ENCODE measurements at regions not wholly inside any gene's neighbourhood (a gene's known extent, or its start where the extent isn't known, plus 50 kb on each side); places are given as distances from the start of the nearest gene placed in this dataset.
"Not testable (repeated sequence)": the region's sequence is repeated elsewhere in the genome, so short reads cannot be mapped to it uniquely, and the experiment has no call there.

DNA sequence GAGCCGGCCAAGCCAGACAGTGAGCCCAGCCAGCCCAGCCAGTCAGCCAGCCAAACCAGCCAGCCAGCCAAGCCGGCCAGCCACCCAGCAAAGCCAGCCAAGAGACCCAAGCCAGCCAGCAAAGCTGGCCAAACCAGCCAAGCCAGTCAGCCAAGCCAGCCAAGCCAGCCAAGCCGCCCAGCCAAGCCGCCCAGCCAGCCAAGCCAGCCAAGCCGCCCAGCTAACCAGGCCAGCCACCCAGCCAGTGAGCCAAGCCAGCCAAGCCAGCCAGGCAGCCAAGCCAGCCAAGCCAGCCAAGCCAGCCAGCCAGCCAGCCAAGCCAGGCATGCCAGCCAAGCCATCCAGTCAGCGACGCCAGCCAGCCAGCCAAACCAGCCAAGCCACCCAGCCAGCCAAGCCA is 1596.9 kb downstream of the RPIA start:
- not testable (repeated sequence) for DNase-seq (ENCODE audit: extremely low read depth, low read depth)

DNA sequence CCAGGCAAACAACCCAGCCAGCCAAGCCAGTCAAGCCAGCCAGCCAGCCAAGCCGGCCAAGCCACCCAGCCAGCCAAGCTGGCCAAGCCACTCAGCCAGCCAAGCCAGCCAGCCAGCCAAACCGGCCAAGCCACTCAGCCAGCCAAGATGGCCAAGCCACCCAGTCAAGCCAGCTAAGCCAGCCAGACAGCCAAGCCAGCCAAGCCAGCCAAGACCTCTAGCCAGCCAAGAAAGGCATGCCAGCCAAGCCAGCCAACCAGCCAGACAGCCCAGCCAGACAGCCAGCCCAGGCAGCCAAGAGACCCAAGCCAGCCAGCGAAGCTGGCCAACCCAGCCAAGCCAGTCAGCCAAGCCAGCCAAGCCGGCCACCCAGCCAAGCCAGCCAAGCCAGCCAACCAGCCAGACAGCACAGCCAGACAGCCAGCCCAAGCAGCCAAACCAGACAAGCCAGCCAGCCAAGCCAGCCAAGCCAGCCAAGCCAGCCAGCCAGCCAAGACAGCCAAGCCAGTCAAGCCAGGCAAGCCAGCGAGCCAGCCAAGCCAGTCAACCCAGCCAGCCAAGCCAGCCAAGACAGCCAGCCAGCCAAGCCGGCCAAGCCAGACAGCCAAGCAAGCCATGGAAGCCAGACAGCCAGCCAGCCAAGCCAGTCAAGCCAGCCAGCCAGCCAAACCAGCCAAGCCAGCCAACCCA is 1598.0 kb downstream of the RPIA start:
- not testable (repeated sequence) for DNase-seq (ENCODE audit: extremely low read depth, low read depth)

DNA sequence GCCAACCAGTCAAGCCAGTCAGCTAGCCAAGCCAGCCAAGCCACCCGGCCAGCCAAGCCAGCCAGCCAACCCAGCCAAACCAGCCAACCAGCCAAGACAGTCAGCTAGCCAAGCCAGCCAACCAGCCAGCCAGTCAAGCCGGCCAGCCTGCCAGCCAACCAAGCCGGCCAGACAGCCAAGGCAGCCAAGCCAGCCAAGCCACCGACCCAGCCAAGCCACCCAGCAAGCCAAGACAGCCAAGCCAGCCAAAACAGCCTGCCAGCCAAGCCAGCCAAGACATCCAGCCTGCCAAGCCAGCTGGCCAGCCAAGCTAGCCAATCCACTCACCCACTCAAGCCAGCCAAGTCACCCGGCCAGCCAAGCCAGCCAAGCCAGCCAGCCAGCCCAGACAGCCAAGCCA is 1599.2 kb downstream of the RPIA start:
- DNase-seq (ENCODE audit: extremely low read depth, low read depth): not testable (repeated sequence)

DNA sequence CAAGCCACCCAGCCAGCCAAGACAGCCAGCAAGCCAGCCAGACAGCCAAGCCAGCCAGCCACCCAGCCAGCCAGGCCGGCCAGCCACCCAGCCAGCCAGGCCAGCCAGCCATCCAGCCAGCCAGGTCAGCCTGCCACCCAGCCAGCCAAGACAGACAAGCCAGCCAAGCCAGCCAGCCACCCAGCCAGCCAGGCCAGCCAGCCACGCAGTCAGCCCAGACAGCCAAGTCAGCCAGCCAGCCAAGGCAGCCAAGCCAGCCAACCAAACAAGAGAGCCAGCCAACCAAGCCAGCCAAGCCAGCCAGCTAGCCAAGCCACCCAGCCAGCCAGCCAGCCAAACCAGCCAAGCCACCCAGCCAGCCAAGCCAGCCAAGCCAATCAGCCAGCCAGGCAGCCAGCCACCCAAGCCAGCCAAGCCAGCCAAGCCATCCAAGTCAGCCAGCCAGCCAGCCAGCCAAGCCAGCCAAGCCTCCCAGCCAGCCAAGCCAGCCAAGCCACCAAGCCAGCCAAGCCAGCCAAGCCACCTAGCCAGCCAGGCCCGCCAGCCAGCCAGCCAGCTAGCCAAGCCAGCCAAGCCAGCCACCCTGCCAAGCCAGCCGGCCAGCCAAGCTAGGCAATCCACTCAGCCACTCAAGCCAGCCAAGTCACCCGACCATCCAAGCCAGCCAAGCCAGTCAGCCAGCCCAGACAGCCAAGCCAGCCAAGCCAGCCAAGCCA is 1599.9 kb downstream of the RPIA start:
- not testable (repeated sequence) for DNase-seq (ENCODE audit: extremely low read depth, low read depth)

DNA sequence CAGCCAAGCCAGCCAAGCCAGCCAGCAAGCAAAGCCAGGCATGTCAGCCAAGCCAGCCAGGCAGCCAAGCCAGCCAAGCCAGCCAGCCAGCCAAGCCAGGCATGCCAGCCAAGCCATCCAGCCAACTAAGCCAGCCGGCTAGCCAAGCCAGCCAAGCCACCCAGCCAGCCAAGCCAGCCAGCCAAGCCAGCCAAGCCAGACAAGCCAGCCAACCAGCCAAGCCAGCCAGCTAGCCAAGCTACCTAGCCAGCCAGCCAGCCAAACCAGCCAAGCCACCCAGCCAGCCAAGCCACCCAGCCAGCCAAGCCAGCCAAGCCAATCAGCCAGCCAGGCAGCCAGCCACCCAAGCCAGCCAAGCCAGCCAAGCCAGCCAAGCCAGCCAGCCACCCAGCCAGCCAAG is 1600.5 kb downstream of the RPIA start:
- not testable (repeated sequence) for DNase-seq (ENCODE audit: extremely low read depth, low read depth)

DNA sequence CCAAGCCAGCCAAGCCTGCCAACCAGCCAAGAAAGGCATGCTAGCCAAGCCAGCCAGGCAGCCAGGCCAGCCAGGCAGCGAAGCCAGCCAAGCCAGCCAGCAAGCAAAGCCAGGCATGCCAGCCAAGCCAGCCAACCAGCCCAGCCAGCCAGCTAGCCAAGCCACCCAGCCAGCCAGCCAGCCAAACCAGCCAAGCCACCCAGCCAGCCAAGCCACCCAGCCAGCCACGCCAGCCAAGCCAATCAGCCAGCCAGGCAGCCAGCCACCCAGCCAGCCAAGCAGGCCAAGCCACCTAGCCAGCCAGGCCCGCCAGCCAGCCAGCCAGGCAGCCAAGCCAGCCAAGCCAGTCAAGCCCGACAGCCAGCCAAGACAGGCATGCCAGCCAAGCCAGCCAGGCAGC is 1601.0 kb downstream of the RPIA start:
- not testable (repeated sequence) for DNase-seq (ENCODE audit: extremely low read depth, low read depth)

DNA sequence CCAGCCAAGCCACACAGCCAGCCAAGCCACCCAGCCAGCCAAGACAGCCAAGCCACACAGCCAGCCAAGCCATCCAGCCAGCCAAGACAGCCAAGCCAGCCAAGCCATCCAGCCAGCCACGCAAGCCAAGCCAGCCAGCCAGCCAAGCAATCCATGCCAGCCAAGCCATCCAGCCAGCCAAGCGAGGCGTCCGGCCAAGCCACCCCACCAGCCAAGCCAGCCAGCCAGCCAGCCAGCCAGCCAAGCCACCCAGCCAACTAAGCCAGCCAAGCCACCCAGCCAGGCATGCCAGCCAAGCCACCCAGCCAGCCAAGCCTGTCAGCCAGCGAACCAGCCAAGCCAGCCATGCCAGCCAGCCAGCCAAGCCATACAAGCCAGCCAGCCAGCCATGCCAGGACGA is 1601.8 kb downstream of the RPIA start:
- DNase-seq (ENCODE audit: extremely low read depth, low read depth): not testable (repeated sequence)

DNA sequence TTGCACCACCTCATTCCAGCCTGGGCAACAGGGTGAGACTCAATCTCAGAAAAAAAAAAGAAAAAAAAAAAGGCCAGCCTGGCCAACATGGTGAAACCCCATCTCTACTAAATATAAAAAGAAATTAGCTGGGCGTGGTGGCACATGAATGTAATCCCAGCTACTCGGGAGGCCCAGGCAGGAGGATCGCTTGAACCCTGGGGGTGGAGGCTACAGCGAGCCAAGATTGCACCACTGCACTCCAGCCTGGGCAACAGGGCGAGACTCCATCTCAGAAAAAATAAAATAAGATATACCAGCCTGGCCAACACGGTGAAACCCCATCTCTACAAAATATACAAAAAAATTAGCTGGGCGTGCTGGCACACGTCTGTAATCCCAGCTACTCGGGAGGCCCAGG is 1602.3 kb downstream of the RPIA start:
- not testable (repeated sequence) for DNase-seq (ENCODE audit: extremely low read depth, low read depth)

DNA sequence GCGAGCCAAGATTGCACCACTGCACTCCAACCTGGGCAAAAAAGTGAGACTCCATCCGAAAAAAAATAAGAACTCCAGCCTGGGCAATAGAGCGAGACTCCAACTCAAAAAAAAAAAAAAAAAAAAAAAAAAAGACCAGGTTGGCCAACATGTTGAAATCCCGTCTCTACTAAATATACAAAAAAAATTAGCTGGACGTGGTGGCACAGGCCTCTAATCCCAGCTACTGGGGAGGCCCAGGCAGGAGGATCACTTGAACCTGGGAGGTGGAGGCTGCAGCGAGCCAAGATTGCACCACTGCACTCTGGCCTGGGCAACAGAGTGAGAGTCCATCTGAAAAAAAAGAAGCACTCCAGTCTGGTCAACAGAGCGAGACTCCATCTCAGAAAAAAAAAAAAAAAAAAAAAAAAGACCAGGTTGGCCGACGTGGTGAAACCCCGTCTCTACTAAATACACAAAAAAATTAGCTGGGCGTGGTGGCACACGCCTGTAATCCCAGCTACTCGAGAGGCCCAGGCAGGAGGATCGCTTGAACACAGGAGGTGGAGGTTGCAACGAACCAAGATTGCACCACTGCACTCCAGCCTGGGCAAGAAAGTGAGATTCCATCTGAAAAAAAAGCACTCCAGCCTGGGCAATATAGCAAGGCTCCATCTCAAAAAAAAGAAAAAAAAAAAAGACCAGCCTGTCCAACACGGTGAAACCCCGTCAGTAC is 1603.7 kb downstream of the RPIA start:
- not testable (repeated sequence) for DNase-seq (ENCODE audit: extremely low read depth, low read depth)

DNA sequence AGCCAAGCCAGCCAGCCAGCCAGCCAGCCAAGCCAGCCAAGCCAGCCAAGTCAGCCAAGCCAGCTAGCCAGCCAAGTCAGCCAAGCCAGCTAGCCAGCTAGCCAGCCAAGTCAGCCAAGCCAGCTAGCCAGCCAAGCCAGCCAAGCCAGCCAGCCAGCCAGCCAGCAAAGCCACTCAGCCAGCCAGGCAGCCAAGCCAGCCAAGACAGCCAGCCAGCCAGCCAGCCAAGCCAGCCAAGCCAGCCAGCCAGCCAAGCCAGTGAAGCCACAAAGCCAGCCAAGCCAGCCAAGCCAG is 1605.0 kb downstream of the RPIA start:
- DNase-seq (ENCODE audit: extremely low read depth, low read depth): not testable (repeated sequence)

DNA sequence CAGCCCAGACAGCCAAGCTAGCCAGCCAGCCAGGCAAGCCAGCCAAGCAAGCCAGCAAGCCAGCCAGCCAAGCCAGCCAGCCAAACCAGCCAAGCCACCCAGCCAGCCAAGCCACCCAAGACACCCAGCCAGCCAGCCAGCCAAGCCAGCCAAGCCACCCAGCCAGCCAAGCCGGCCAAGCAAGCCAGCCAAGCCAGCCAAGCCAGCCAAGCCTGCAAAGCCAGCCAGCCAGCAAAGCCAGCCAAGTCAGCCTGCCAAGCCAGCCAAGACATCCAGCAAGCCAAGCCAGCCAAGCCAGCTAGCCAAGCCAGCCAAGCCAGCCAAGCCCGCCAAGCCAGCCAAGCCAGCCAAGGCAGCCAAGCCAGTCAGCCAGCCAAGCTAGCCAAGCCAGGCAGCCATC is 1606.2 kb downstream of the RPIA start:
- not testable (repeated sequence) for DNase-seq (ENCODE audit: extremely low read depth, low read depth)

DNA sequence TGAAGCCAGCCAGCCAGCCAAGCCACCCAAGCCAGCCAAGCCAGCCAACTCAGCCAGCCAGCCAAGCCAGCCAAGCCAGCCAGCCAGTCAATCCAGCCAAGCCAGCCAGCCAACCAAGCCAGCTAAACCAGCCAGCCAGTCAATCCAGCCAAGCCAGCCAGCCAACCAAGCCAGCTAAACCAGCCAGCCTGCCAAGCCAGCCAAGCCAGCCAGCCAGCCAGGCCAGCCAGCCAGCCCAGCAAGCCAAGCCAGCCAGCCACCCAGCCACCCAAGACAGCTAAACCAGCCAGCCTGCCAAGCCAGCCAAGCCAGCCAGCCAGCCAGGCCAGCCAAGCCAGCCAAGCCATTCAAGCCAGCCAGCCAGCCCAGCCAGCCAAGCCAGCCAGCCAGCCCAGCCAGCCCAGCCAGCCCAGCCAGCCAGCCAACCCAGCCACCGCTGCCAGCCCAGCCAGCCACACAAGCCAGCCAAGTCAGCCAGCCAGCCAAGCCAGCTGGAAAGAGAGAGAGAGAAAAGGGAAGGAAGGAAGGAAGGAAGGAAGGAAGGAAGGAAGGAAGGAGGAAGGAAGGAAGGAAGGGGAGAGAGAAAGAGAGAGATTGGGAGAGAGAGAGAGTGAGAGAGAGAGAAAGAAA is 1606.8 kb downstream of the RPIA start:
- not testable (repeated sequence) for DNase-seq (ENCODE audit: extremely low read depth, low read depth)

DNA sequence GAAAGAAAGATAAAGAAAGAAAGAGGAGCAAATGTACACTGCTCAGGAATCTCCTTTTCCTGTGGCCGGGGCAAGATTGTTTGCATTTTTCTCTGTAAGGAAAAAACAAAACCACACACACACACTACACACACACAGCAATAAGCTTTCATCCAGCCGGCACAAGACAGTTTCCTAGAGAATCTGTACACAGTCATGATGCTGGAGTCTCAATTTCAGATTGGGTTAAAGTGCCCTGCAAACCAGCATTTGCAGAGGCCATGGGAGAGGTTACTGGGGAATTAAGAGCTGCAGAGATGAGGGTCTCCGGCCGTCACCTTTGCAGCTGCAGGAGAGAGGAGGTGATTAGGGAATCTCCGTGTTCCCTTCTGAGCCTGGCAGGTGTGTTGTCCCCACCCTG is 1607.5 kb downstream of the RPIA start:
- not testable (repeated sequence) for DNase-seq (ENCODE audit: extremely low read depth, low read depth)

DNA sequence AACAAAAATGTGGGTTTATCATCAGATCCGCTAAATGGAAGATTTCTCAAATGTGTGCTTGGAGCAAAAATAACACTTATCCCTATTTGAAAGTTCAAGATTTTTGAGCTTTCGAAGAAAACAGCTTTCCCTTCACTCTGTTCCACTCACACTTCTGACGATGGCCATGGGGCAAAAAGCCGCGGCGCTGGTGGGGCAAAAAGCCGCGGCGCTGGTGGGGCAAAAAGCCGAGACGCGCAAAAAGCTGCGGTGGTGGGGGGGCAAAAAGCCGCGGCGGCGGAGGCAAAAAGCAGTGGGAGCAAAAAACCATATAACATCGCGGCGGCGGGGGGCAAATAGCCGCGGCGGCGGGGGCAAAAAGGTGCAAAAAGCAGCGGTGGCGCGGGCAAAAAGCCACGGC is 1631.5 kb downstream of the RPIA start:
- not testable (repeated sequence) for DNase-seq (ENCODE audit: extremely low read depth, low read depth)

DNA sequence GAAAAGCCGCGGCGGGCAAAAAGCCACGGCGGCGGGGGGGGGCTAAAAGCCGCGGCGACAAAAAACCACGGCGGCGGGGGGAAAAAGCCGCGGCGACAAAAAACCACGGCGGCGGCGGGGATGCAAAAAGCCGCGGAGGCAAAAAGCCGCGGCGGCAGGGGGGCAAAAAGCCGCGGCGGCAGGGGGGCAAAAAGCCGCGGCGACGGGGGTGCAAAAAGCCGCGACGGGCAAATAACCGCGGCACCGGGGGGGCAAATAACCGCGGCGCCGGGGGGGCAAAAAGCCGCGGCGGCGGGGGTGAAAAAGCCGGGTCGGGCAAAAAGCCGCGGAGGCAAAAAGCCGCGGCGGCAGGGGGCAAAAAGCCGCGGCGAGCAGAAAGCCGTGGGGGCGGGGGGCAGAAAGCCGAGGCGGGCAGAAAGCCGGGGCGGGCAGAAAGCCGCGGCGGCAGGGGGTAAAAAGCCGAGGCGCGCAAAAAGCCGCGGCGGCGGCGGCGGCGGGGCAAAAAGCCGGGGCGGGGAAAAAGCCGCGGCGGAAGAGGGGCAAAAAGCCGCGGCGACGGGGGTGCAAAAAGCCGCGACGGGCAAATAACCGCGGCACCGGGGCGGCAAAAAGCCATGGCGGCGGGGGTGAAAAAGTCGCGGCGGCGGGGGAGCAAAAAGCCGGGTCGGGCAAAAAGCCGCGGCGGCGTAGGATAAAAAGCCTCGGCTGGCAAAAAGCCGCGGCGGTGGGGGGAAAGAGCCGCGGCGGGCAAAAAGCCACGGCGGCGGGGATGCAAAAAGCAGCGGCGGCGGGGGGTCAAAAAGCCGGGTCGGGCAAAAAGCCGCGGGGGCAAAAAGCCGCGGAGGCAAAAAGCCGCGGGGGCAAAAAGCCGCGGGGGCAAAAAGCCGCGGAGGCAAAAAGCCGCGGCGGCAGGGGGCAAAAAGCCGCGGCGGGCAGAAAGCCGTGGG is 1632.4 kb downstream of the RPIA start:
- not testable (repeated sequence) for DNase-seq (ENCODE audit: extremely low read depth, low read depth)

DNA sequence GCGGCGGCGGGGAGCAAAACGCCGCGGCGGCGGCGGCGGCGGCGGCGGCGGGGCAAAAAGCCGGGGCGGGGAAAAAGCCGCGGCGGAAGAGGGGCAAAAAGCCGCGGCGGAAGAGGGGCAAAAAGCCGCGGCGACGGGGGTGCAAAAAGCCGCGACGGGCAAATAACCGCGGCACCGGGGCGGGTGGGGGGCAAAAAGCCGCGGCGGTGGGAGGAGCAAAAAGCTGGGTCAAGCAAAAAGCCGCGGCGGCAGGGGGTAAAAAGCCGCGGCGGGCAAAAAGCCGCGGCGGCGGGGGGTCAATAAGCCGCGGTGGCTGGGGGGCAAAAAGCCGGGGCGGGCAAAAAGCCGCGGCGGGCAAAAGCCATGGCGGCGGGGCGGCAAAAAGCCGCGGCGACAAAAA is 1633.2 kb downstream of the RPIA start:
- DNase-seq (ENCODE audit: extremely low read depth, low read depth): not testable (repeated sequence)

DNA sequence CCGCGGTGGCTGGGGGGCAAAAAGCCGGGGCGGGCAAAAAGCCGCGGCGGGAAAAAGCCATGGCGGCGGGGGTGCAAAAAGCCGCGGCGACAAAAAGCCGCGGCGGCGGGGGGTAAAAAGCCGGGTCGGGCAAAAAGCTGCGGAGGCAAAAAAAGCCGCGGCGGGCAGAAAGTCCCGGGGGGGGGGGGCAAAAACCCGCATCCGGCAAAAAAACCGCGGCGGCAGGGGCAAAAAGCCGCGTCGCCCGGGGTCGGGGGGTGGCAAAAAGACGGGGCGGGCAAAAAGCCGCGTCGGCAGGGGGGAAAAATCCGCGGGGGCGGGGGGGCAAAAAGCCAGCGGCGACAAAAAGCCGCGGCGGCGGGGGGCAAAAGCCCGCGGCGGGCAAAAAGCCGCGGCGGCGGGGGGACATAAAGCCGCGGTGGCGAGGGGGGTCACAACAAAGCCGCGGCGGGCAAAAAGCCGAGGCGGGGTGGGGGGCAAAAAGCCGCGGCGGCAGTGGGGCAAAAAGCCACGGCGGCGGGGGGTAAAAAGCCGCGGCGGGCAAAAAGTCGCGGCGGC is 1634.4 kb downstream of the RPIA start:
- DNase-seq (ENCODE audit: extremely low read depth, low read depth): not testable (repeated sequence)

DNA sequence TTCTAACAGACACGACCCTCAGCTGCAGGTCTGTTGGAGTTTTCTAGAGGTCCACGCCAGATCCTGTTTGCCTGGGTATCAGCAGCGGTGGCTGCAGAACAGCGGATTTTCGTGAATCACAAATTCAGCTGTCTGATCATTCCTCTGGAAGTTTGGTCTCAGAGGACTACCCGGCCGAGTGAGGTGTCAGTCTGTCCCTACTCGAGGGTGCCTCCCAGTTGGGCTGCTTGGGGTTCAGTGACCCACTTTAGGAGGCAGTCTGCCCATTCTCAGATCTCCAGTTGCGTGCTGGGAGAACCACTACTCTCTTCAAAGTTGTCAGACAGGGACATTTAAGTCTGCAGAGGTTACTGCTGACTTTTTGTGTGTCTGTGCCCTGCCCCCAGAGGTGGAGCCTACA is 1664.1 kb downstream of the RPIA start:
- DNase-seq (ENCODE audit: extremely low read depth, low read depth): not testable (repeated sequence)

DNA sequence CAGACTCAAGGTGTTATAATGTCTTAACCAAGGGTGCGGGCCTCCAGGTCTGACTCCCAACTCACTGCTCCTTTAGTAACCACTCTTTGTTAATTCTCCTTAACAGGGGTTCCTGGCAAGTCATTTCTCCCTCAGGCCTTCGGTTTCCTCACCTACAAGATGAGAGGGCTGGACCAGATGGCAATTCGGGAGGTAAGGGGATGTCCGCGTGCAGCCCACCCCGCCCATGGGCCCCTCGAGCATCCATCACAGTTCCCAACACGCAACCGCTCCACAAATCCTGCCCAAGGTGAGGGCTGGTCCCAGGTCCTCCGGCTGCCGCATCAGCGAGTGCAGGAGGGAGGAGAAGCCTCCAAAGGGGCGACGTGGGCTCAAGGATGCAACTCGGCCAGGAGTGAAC is 1667.9 kb downstream of the RPIA start:
- DNase-seq (ENCODE audit: extremely low read depth, low read depth): not testable (repeated sequence)
